HG02623 (cell line): ENCODE measurements at regions not wholly inside any gene's neighbourhood (a gene's known extent, or its start where the extent isn't known, plus 50 kb on each side); places are given as distances from the start of the nearest gene placed in this dataset.
"Not testable (repeated sequence)": the region's sequence is repeated elsewhere in the genome, so short reads cannot be mapped to it uniquely, and the experiment has no call there.

ENCODE experiments used
- ATAC-seq: cut with Tn5 transposase; IDR thresholded peaks from one replicate; pipeline ENCODE4 v1.9.1; 2021; ENCODE audit warnings: moderate library complexity; ENCODE audit not compliant: unreplicated experiment

DNA sequence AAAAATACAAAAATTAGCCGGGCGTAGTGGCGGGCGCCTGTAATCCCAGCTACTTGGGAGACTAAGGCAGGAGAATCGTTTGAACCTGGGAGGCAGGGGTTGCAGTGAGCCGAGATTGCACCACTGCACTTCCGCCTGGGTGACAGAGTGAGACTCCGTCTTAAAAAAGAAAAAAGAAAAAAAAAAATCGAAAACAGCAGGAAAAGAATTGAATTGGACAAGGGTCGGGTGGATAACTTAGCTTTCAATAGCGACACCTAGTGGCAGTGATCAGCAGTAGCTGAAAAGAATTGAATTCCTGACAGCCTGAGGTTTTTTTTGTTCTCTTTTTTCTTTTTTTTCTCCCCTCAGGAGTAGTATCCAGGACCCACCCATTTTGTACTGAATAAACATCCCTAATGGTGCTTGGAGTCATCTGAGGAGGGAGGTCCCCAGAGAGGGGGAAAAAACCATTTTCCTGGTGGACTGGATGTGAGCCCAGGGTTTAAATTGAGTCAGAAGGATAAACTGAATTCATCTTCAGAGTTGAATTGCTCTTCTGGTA, 55.1 kb downstream of the CYCS start:
- no peak for ATAC-seq

GRCh38 chr7:25068502-25069213, 56.4 kb downstream of the CYCS start:
- no peak for ATAC-seq

DNA sequence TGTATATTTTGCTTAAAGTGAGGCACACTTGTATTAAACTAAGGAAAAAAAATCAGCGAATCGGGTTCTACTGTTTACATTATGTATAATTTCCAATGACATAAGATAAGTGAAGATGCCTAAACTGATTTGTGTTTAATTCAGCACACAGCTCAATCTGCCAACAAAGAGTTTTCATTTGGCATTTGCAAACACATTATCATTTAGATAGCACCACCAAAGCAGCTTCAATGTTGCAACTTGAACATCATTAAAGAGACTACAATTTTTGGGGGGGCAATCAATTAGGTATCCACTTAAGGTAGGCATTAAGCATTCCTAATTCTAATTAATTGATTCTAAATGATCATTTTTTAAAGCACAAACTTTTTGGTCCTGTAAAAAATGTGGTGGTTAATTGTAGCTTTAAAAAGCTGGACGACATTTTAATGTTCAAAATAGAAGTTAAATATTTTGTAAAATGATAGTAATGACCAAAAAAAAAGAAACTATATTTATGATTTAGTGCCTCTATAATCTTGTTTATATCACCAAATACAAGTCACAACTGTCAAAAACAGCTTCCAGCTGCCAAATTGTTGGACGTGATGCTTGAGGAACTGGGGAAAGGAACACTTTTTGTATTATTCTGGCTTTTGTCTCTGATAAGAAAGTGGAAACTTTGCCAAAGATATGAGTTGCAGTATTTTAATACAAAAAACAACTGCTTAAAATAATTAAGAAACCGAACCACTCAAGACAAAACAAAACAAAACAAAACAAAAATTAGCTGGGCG, 57.1 kb downstream of the CYCS start:
- ATAC-seq, result no peak

GRCh38 chr7:25066253-25066652, 58.8 kb downstream of the CYCS start:
- ATAC-seq, result no peak

DNA sequence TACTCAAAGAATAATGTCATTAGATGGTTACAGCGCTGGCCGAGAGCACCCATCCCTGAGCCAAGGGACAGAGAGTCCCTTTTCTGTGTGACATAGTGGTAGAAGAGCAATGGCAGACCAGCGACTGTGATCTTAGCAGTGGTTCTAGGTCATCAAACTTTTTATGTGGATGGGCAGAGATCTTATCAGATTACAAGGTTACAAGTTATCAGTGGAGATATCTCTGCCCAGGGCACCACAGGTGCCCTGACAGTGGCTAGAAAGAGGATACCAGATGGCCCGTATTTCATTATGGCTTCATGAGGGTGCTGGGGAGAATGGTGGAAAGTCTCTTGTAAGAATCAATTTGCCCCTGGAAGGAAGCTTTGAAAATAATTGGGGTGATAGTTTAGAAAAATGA, 62.7 kb downstream of the CYCS start:
- ATAC-seq, result no peak

GRCh38 chr7:25060487-25061055, 64.5 kb downstream of the CYCS start:
- ATAC-seq, result no peak

- ATAC-seq, result no peak
Observed at GRCh38 chr7:25059576-25059975, 65.5 kb downstream of the CYCS start.

- no peak for ATAC-seq
Observed at GRCh38 chr7:25056368-25056767, 68.7 kb downstream of the CYCS start.

GRCh38 chr7:25055520-25056220, 69.4 kb downstream of the CYCS start:
- ATAC-seq, result no peak

DNA sequence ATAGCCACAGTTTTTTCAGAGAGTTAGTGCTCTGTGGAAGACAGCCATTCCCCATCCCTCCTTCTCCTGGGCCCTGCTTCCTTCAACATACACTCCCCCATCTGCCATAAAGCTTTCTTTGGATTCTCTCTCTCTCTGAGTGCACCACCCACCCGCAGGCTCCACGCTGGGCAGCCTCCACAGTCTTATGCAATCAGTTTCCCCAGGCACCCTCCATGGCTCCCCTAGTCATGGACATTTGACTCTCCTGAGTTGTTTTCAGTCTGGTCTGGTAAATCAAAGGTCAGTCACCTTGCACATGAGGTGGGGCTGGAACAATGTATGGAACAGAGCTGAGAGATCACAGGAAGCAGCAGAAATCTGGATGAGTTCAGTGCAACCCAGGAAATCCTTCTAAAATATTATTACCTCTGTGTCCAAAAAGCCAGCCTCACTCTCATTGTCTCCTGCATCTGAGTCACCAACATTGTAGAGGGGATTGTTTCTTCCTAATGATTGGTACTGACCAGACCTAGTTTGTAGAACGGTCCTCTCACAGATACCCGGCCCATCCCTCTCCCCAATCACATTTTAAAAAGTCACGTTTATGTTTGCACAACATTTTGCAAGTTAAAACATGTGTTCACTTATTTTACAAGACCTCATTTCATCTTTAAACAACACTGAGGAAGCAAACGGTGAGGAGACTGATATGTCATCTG, 70.1 kb downstream of the CYCS start:
- no peak for ATAC-seq

GRCh38 chr7:25050223-25050622, 70.2 kb upstream of the OSBPL3 start:
- no peak for ATAC-seq

GRCh38 chr7:25048444-25048834, 68.5 kb upstream of the OSBPL3 start:
- ATAC-seq, result no peak

- ATAC-seq, result not testable (repeated sequence)
Observed at GRCh38 chr7:25047571-25048443, 67.8 kb upstream of the OSBPL3 start.

GRCh38 chr7:25037325-25037724, 57.3 kb upstream of the OSBPL3 start:
- no peak for ATAC-seq

DNA sequence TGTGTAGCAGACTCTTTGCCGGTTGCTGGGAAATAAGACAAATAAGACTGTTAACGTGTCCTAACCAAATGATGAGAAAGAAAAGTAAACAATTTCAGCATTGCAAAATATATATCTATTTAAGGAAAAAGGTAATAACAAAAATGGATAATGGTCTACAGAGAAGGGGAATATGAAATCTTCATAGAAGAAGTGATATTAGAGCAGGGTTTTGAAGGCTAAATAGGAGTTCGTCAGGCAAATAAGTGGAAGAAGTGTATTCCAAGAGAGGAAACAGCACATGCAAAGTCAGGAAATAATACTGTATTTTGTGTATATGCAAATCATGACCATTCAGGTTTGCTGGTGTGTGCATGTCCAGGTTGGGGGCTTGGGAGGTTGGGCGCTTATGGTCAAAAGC, 55.3 kb upstream of the OSBPL3 start:
- no peak for ATAC-seq

DNA sequence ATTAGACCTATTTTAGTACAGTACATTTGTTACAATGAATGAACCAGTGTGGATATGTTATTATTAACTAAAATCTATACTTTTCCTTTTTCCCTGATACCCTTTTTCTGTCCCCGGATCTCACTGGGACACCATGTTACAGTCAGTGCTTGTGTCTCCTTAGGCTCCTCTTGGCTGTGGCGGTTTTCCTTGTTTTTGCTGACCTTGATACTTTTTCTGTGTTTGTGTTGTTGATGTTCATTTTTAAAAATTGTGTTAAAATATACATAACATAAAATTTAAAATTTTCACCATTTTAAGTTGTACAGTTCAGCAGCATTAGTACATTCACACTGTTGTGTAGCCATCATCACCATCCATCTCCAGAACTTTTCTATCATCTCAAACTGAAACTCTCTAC, 54.2 kb upstream of the OSBPL3 start:
- ATAC-seq, result no peak

DNA sequence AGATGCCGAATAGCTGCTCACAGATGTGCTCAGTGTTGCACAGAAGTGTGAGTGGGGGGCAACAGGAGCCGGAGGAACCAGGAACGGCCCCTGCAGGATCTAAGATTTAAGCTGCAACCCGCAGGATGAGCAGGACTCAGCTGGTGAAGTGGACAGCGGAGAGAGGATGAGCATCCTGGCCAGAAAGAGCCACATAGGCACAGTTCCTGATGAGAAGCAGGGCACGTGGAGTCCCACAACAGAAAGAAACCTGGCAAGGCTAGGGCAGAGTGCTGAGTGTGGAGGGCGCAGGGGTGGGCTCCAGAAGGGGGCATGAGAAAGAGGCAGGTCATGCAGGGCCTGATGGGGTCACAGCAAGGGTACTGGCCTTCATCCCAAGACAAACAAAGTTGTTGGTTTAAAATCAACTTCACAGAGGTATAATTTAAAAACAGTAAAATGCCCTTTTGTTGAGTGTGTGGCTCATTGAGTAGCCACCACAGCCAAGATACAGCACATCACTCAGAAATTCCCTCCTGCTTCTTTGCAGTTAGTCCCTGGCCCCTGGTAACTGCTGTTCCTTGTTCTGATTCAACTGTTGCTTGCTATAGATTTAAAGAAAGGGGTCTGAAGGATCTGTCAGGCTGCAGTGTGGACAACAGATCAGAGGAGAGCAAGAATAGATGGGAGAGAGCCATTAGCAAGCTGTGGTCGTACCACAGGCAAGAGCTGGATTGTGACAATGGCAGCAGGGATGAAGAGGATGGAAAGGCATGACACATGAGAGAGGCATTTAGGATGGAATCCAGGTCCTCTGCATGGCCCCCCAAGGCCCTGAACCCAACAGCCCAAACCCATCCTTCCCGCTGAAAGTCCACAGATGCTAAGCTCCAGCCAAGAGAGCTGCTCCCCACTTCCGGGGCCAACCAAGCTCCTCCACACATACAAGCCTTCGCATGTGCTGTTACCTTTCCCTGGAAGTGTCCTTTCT, 53.1 kb upstream of the OSBPL3 start:
- no peak for ATAC-seq

- peak; percentile 23 for ATAC-seq
Observed at GRCh38 chr7:25031432-25031831, 51.5 kb upstream of the OSBPL3 start.

DNA sequence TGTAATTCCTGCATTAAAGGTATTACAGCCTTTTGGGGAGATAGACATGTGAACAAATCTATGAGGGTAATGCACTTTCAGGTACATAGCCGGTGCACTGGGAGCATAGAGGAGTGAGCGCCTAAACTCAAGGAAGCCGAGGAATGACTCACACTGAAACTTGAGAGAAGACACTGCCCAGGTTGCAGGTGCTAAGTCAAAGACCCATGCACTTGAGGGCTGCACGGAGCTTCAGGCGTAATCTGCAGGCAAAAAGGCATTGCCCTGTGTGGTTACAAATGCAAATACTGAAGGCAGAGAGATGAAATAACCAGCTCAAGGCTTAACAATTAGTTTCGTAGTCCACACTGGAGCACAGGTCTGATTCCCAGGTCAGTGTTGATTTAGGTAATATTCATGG, 51.0 kb upstream of the OSBPL3 start:
- ATAC-seq, result peak; percentile 82
